Colon (tissue), 2 donors: ENCODE measurements at regions not wholly inside any gene's neighbourhood (a gene's known extent, or its start where the extent isn't known, plus 50 kb on each side); places are given as distances from the start of the nearest gene placed in this dataset.
"Not testable (repeated sequence)": the region's sequence is repeated elsewhere in the genome, so short reads cannot be mapped to it uniquely, and the experiment has no call there.

Experiments used
- FAIRE-seq: peaks from 2 replicates; lab custom pipeline; 2012; peaks lifted over from hg19 to GRCh38; lab: Jason Lieb, UNC
- donor health status: control.
- donor health status: control.

DNA sequence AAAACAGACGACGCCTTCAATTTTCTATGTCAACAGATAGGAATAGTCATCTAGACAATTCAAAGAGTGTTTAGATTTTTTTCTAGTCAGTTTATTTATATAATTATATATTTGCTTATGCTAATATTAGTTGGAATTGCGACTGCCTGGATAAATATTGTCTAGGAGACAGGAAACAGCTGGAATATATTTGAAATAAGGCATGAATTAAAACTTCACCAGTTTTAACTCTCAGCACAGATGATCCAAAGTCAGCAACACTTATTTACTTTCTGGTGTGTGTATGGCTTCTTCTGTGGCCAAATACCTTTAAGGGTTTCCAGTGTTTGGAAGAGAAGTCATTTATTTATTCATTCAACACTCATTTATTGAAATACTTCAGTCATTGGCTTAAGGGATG, 1215.4 kb upstream of the USP15 start:
- no peak for FAIRE-seq

GRCh38 chr12:61070640-61071414, 1189.4 kb upstream of the USP15 start:
- FAIRE-seq: no peak

DNA sequence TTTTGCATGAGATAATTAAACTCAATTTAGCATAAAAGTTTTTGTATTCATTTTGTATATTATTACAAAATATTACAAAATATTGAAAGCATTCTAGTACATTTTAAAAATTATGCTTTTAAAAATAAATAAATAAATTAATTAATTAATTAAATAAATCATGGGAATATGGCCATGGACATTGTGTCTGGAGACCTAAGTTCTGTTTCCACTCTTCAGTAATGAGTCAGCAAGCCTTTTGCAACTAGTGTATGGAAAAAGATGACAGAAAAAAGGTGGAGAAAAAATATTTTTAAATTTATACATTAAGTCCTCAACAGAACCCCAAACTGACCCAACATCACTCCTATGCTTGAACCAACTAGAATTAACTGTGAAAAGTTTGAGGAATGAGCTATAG, 1187.5 kb upstream of the USP15 start:
- no peak for FAIRE-seq

GRCh38 chr12:61095111-61095510, 1165.1 kb upstream of the USP15 start:
- no peak for FAIRE-seq

GRCh38 chr12:61098031-61098580, 1162.1 kb upstream of the USP15 start:
- no peak for FAIRE-seq

DNA sequence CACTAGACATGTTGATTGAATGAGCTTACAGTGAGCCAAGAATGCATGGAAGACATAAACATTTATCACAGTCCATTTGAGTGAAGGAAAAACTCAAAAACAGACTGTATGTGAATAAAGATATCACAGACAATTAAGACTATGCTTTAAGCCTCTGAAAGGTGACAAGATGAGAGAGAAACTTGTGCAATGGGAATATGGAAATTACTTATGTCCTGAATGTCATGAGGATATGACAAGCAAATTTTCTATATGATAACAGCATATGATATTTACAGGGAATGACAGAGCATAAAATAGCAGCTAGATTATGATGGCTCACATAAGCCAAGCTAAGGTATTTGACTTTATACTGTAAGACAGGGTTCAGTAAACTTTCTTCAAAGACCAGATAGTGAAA, 1153.1 kb upstream of the USP15 start:
- no peak for FAIRE-seq

- no peak for FAIRE-seq
These were observed 1149.0 kb upstream of the USP15 start for GRCh38 chr12:61111218-61111617.

- no peak for FAIRE-seq
These were observed 1122.4 kb upstream of the USP15 start for GRCh38 chr12:61137677-61138414.

- no peak for FAIRE-seq
These were observed 1121.8 kb upstream of the USP15 start for GRCh38 chr12:61138415-61138759.

DNA sequence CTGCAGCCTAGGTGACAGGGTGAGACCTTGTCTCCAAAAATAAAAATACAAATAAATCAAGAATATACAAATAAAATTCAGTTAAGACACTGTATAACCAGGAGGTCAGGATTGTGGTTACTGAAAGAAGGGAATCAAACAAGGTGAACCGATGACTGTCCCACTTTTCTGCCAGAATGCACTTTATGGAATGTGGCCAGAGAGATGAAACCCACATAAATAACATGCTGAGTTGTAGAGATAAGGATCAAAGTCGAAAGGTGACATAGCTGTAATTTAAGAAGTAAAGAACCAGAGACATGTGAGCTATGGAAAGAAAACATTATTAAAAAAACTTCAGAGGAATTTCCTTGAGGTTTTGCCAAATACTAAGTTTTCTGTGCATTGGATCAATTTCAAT, 1098.2 kb upstream of the USP15 start:
- no peak for FAIRE-seq

DNA sequence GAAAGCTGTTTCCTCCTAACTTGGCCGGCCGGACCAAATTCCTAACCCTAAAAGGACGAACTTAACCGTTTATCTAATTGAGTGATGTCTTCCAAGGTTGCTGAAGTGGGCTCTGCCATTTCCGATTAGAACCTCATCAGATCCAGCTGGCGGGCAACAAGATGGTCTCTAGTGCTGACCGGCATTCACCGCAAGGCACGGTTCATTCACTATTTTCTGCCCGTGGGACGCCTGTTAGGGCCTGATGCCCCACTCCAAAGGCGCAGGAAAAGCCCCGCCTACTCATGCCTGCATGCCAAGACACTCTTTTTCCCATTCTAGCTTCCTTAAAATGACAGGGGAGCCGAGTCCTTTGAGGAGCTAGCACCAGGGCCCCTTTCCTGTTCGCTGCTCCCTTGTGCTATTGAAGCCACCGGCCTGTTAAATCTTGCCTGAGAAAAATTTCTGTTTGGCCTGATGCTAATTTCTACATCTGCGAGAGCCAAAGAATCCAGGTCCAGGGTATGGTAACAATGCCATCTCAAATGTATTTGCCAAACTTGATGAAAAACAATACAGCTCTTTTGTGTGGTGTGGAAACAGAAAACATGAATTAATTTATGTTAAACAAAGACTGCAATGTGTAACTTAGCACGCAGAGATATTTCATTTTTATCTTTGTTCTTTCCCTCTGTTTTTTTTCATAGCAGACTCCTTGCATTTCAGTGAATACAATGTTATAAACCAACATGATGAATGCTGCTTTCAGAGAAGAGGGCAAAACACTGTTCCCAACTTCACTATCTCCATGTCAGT, 1071.2 kb upstream of the USP15 start:
- no peak for FAIRE-seq

DNA sequence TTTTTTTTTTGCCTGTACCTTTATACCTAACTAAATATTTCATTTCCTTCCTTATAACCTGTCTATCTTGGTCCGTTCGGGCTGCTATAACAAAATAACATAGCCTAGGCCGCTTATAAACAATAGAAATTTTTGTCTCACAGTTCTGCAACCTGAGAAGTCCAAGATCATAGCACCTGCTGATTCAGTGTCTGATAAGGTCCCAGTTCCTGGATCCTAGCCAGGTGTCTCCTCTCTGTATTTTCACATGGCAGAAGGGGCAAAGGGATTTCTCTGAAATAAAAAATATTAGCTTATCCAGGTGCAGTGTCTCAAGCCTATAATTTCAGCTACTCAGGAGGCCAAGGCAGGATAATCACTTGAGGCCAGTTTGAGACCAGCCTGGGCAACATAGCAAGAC, 1046.6 kb upstream of the USP15 start:
- no peak for FAIRE-seq

- no peak for FAIRE-seq
These were observed 1039.9 kb upstream of the USP15 start for GRCh38 chr12:61220337-61220736.

DNA sequence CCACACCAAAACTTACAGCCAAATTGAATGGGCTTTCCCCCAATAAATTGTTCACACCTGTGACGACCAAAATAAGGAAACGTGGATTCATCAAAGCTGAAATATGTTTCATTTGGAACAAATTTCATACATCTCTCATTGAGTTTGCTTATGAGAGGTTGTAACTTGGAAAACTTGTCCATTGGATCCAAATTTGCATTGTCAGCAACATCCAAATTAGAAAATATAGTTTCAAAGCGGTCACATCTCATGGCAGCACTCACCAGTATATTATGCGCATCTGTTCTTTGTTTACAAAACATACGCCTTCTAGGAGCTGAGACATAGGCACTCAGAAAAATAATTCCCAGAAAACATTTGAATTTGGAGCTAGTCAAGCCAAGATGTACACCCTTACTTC, 1028.2 kb upstream of the USP15 start:
- FAIRE-seq: no peak

- FAIRE-seq: no peak
These were observed 1009.9 kb upstream of the USP15 start for GRCh38 chr12:61250303-61250702.

- FAIRE-seq: no peak
These were observed 1009.1 kb upstream of the USP15 start for GRCh38 chr12:61251076-61251475.

DNA sequence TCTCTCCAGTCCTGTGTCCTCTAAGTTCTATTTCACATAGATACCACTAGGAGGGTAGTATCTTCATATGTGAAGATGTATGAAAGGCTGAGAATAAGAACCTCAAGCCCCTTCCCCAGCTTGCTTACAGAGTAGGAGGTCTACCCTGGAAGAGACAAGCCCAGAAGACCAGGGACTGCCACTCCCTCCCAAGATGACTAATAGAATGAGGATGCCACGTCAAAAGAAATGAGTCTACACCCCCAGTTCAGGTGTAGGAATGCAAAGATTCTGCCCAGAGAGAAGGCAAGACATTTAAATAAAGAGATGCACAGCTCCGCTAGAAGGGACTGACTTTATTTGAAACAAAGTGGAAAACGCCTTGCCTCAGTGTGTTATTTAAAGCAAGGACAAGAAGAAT, 1006.0 kb upstream of the USP15 start:
- FAIRE-seq: no peak

- not testable (repeated sequence) for FAIRE-seq
These were observed 995.9 kb upstream of the USP15 start for GRCh38 chr12:61264294-61264693.

GRCh38 chr12:61267474-61267873, 992.7 kb upstream of the USP15 start:
- FAIRE-seq: no peak

DNA sequence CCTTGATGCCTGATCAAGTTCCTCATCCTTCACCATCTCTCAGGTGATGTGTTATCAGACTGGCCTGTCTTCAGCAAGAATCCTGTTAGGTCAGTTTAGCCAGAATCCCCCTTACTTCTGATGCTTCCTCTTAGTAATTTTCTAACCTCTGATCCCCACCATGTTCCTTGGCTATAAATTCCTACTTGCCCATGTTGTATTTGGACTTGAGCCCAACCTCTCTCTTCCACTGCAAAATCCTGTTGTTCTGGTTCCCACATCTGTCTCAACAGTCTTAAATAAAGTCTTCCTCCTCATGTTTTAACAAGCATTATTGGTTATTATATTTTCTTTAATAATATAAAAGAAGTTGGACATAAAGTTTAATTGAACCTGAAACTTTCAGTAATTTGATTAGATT, 987.8 kb upstream of the USP15 start:
- FAIRE-seq: no peak

DNA sequence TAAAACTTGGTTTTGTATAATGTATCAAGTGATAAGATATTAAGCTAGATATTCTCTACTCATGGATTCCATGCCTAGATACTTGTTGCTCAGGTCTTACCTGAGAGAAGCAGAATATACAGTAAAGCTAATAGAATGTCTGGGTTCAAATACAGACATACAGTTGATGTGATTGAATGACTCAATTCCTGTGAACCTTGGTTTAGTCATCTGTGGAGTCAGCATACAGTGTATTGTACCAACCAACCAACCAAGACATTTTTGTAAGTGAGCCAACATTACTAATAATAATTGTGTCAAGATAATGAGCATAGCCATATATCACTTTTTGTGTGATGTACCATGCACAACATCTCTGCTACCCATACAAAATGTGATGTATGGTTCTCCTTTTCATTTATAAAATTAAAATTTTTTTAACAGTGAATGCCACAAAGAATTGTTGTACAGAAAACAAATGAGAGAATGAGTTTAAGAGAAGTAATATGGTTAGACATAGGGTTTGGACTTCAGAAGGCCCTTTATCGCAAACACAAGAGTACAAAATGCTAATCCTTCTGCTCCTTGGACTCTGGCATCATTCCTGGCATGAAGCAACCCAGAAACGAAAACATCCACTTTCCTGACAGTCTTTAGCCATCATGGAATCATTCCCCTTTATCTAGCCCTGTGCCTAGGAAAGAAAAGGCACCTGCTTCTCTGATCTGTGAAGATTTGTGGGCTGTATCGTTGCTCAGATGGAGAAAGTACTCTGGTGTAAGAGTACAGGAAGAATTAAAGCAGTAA, 977.2 kb upstream of the USP15 start:
- no peak for FAIRE-seq

DNA sequence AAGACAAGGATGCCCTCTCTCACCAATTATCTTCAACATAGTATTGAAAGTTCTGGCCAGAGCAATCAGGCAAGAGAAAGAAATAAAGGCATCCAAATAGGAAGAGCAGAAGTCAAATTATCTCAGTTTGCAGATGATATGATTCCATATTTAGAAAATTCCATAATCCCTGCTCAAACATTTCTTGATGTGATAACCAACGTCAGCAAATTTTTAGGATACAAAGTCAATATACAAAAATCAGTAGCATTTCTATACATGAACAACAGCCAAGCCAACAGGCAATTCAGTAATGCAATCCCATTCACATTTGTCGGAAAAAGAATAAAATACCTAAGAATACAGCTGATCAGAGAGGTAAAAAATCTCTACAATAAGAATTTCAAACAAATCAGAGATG, 969.7 kb upstream of the USP15 start:
- no peak for FAIRE-seq
